H1 (cell line): ENCODE measurements at regions not wholly inside any gene's neighbourhood (a gene's known extent, or its start where the extent isn't known, plus 50 kb on each side); places are given as distances from the start of the nearest gene placed in this dataset.

Experiments used
- CTCF ChIA-PET: fragments of 300-600 bp; sonication (Branson Sonifier 250); formaldehyde crosslinking; loops from one replicate; lab custom pipeline; 2021; ENCODE audit not compliant: partially characterized antibody; lab: Charles Lee
- POLR2A ChIA-PET: fragments of 300-600 bp; sonication (Branson Sonifier 250); formaldehyde crosslinking; loops from one replicate; lab custom pipeline; 2021; ENCODE audit warnings: inconsistent platforms; ENCODE audit not compliant: partially characterized antibody; lab: Charles Lee
- DNase-seq, 2 experiments: peaks; one replicate each; pipeline versions ENCODE4 v3.0.0 to v3.0.0-alpha.2; 2010 to 2022; ENCODE audit warnings: low spot score in 2 of 2, low read depth in 1 of 2, mixed read lengths in 1 of 2
- FAIRE-seq: peaks from 2 replicates; lab custom pipeline; 2011; peaks lifted over from hg19 to GRCh38; lab: Jason Lieb, UNC
- H2AFZ ChIP-seq: 2 replicates; pipeline ENCODE4 v1.8.1; 2012; ENCODE audit warnings: low read length, inconsistent platforms
- H2AK5ac ChIP-seq: 2 replicates; pipeline ENCODE4 v1.6.1; 2013; ENCODE audit warnings: low read depth, low read length
- H2BK120ac ChIP-seq: replicated peaks from 2 replicates; pipeline ENCODE3; 2013; ENCODE audit warnings: low read depth, low read length, inconsistent platforms
- H2BK12ac ChIP-seq: 2 replicates; pipeline ENCODE4 v1.6.1; 2013; ENCODE audit warnings: low read depth, low read length
- H2BK15ac ChIP-seq: 2 replicates; pipeline ENCODE4 v1.6.1; 2013; ENCODE audit warnings: low read length
- H2BK20ac ChIP-seq: 2 replicates; pipeline ENCODE4 v1.6.1; 2013; ENCODE audit warnings: low read length
- H2BK5ac ChIP-seq: 2 replicates; pipeline ENCODE4 v1.6.1; 2013; ENCODE audit warnings: low read depth, low read length
- H3K14ac ChIP-seq: 2 replicates; pipeline ENCODE4 v1.6.1; 2013; ENCODE audit warnings: inconsistent platforms; ENCODE audit not compliant: insufficient read length
- H3K18ac ChIP-seq: 2 replicates; pipeline ENCODE4 v1.6.1; 2013; ENCODE audit warnings: low read length; ENCODE audit errors: extremely low read depth
- H3K23ac ChIP-seq: 2 replicates; pipeline ENCODE4 v1.6.1; 2013; ENCODE audit warnings: inconsistent platforms; ENCODE audit not compliant: insufficient read length
- H3K23me2 ChIP-seq: 2 replicates; pipeline ENCODE4 v1.6.1; 2013; ENCODE audit warnings: low read depth, low read length
- H3K27ac ChIP-seq: 2 replicates; pipeline ENCODE4 v1.6.1; 2011; ENCODE audit warnings: low read depth, low read length, inconsistent platforms
- H3K27me3 ChIP-seq, 4 experiments: replicated peaks in 1 of 4; 1 replicate in 1 of 4; 2 replicates in 3 of 4; pipeline versions ENCODE4 v1.6.1 to v1.8.1; 2011 to 2013; ENCODE audit warnings: low read length in 3 of 4, mild to moderate bottlenecking in 3 of 4, inconsistent platforms in 2 of 4, mixed read lengths in 2 of 4, moderate library complexity in 1 of 4; ENCODE audit not compliant: control insufficient read depth in 3 of 4, insufficient read depth in 3 of 4; ENCODE audit errors: extremely low read depth in 1 of 4
- H3K36me3 ChIP-seq, 4 experiments: 2 replicates each; pipeline versions ENCODE4 v1.6.1 to v1.8.1; 2011 to 2013; ENCODE audit warnings: mild to moderate bottlenecking in 4 of 4, low read length in 3 of 4, moderate library complexity in 2 of 4, control low read depth in 1 of 4, inconsistent platforms in 1 of 4; ENCODE audit not compliant: insufficient read depth in 4 of 4, control insufficient read depth in 2 of 4
- H3K4ac ChIP-seq: replicated peaks from 2 replicates; pipeline ENCODE3; 2013; ENCODE audit warnings: low read length, low read depth, mixed read lengths, inconsistent platforms; ENCODE audit not compliant: insufficient read length
- H3K4me1 ChIP-seq, 4 experiments: replicated peaks in 1 of 4; 1 replicate in 1 of 4; 2 replicates in 3 of 4; pipeline versions ENCODE4 v1.6.1 to v1.8.1; 2011 to 2013; ENCODE audit warnings: low read length in 3 of 4, inconsistent platforms in 2 of 4, mixed read lengths in 1 of 4; ENCODE audit not compliant: insufficient read depth in 4 of 4, control insufficient read depth in 3 of 4
- H3K4me2 ChIP-seq, 2 experiments: 2 replicates each; pipeline versions ENCODE4 v1.6.1 to v1.8.1; 2011 to 2013; ENCODE audit warnings: low read depth in 2 of 2, low read length in 2 of 2, control low read depth in 1 of 2, inconsistent platforms in 1 of 2, mild to moderate bottlenecking in 1 of 2; ENCODE audit not compliant: insufficient read depth in 1 of 2
- H3K4me3 ChIP-seq, 4 experiments: fragments of 200-600, 300-600 bp in 1 of 4; sonication (generic), shearing (Covaris generic), sonication (Bioruptor Twin) in 1 of 4; 2 replicates each; pipeline versions ENCODE4 v1.5.1 to v1.8.1; 2011 to 2016; ENCODE audit warnings: low read length in 4 of 4, low read depth in 3 of 4, control low read depth in 2 of 4, inconsistent platforms in 2 of 4, mild to moderate bottlenecking in 2 of 4, mixed read lengths in 1 of 4, moderate library complexity in 1 of 4; ENCODE audit not compliant: insufficient read depth in 2 of 4; ENCODE audit errors: extremely low read depth in 1 of 4
- H3K56ac ChIP-seq: replicated peaks from 2 replicates; pipeline ENCODE3; 2013; ENCODE audit warnings: low read depth, mild to moderate bottlenecking, mixed read lengths, low read length, inconsistent platforms; ENCODE audit not compliant: insufficient read length
- H3K79me1 ChIP-seq: 2 replicates; pipeline ENCODE4 v1.6.1; 2013; ENCODE audit warnings: low read depth, low read length, control low read depth
- H3K79me2 ChIP-seq, 2 experiments: 2 replicates each; pipeline versions ENCODE4 v1.6.1 to v1.8.1; 2012 to 2013; ENCODE audit warnings: low read length in 2 of 2, mild to moderate bottlenecking in 2 of 2, inconsistent platforms in 1 of 2; ENCODE audit not compliant: insufficient read depth in 2 of 2, control insufficient read depth in 1 of 2
- H3K9ac ChIP-seq, 4 experiments: replicated peaks in 1 of 4; 1 replicate in 1 of 4; 2 replicates in 3 of 4; pipeline versions ENCODE4 v1.6.1 to v1.8.1; 2011 to 2013; ENCODE audit warnings: low read depth in 3 of 4, low read length in 3 of 4, control low read depth in 2 of 4, mild to moderate bottlenecking in 2 of 4, moderate library complexity in 2 of 4, inconsistent platforms in 1 of 4; ENCODE audit errors: extremely low read depth in 1 of 4
- H3K9me3 ChIP-seq, 2 experiments: 2 replicates each; pipeline versions ENCODE4 v1.6.1 to v1.8.1; 2012 to 2013; ENCODE audit warnings: mild to moderate bottlenecking in 2 of 2, moderate library complexity in 2 of 2, control low read depth in 1 of 2, inconsistent platforms in 1 of 2, low read depth in 1 of 2, low read length in 1 of 2, mixed read lengths in 1 of 2; ENCODE audit not compliant: insufficient read depth in 2 of 2
- H4K20me1 ChIP-seq, 2 experiments: replicated peaks in 1 of 2; 2 replicates each; pipeline versions ENCODE3 to v1.8.1; 2011 to 2013; ENCODE audit warnings: inconsistent platforms in 2 of 2, low read length in 2 of 2, mild to moderate bottlenecking in 1 of 2; ENCODE audit not compliant: insufficient read depth in 2 of 2, control insufficient read depth in 1 of 2
- H4K5ac ChIP-seq: 2 replicates; pipeline ENCODE4 v1.6.1; 2013; ENCODE audit warnings: low read length, low read depth, mixed read lengths, inconsistent platforms; ENCODE audit not compliant: insufficient read length
- H4K8ac ChIP-seq: 2 replicates; pipeline ENCODE4 v1.8.0; 2013; ENCODE audit warnings: mild to moderate bottlenecking, moderate library complexity, low read length, inconsistent platforms; ENCODE audit not compliant: insufficient read depth; ENCODE audit errors: extremely low read depth
- H4K91ac ChIP-seq: replicated peaks from 2 replicates; pipeline ENCODE3; 2013; ENCODE audit warnings: low read length, mixed read lengths, inconsistent platforms; ENCODE audit not compliant: insufficient read length
- WGBS, 2 experiments: shearing (Covaris generic) in 1 of 2; methylation state at CpG; one replicate each; pipeline versions ENCODE4 v1.1.6 to v1.1.7; 2013 to 2015; ENCODE audit warnings: low lambda C conversion rate in 2 of 2, mixed read lengths in 2 of 2, inconsistent platforms in 1 of 2, low coverage in 1 of 2, missing lambda C conversion rate in 1 of 2; ENCODE audit not compliant: insufficient replicate concordance in 2 of 2, insufficient coverage in 1 of 2, insufficient read length in 1 of 2; ENCODE audit errors: extremely low coverage in 1 of 2, missing lambda C conversion rate in 1 of 2; 5-methylcytosine and 5-hydroxymethylcytosine counted together

DNA sequence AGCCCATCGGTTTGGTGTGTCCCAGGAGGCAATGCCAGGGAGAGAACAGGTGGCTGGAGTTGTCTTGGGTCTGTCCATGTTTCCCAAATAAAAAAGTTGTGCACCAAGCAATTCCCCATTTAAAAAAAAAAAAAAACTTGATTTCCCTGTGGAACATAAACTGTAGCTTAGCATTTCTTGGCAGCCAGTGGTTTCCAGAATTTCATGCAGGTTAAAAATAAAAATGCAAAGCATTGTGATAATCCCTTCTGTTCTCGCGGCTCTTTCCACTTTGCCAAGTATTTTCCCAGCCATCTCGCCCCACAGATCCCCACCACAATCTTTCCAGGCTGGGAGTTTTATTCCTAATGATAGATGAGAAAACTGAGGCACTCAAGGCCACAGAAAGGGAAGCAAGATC is 51.4 kb upstream of the MSX1 start:
- no peak overlapping the region for H3K4ac ChIP-seq
- WGBS, 2 experiments, result 97% methylated on average over 4 of the region's 4 CpGs; no CpG with 5 or more reads in 1 of the 2 experiments

More for the DNA sequence above, 51.4 kb upstream of the MSX1 start:
- no peak overlapping the region for H2AK5ac ChIP-seq
- no peak overlapping the region for H2AFZ ChIP-seq
- no peak overlapping the region for H4K5ac ChIP-seq
- H2BK120ac ChIP-seq, result no peak overlapping the region
- H3K79me1 ChIP-seq, result no peaks in the 10 kb centered on the region
- H2BK5ac ChIP-seq, result no peak overlapping the region
- no peaks in the 10 kb centered on the region for H3K36me3 ChIP-seq
- H4K20me1 ChIP-seq, result peaks cover 2 to 3% of the 10 kb centered on the region in 2 experiments
- no peak overlapping the region for H2BK12ac ChIP-seq
- H4K91ac ChIP-seq, result no peak overlapping the region
- H3K23me2 ChIP-seq, result no peaks in the 10 kb centered on the region
- H2BK15ac ChIP-seq, result no peak overlapping the region
- H4K8ac ChIP-seq, result no peak overlapping the region
- H3K23ac ChIP-seq, result no peak overlapping the region
- H3K79me2 ChIP-seq, result no peaks in the 10 kb centered on the region
- ChIA-PET POLR2A (no interaction called here), CTCF (interaction anchor here (0.5 to 1.9 kb wide), 7 partner anchors 14 to 380 kb away, joined by 3 to 4 read pairs (median 3); no protein-coding TSS in a partner anchor)
- no peaks in the 10 kb centered on the region for H3K4me1 ChIP-seq
- no peak overlapping the region for H3K4me2 ChIP-seq
- H3K27me3 ChIP-seq, result peaks cover 0 to 3% (median under 1%) of the 10 kb centered on the region in 4 experiments; a peak in 3 of 7 replicates
- H3K14ac ChIP-seq, result no peak overlapping the region
- FAIRE-seq (no peak), DNase-seq (no peak)
- H3K9me3 ChIP-seq, result no peaks in the 10 kb centered on the region
- no peak overlapping the region for H3K9ac ChIP-seq
- no peak overlapping the region for H2BK20ac ChIP-seq
- no peak overlapping the region for H3K18ac ChIP-seq
- no peak overlapping the region for H3K56ac ChIP-seq
- no peak overlapping the region for H3K4me3 ChIP-seq
- H3K27ac ChIP-seq, result no peak overlapping the region
